Nephron progenitor cell (in vitro differentiated cells): ENCODE measurements at regions not wholly inside any gene's neighbourhood (a gene's known extent, or its start where the extent isn't known, plus 50 kb on each side); places are given as distances from the start of the nearest gene placed in this dataset.

Experiments used
- DNase-seq: peaks from one replicate; pipeline ENCODE4 v3.0.0; 2021
- H3K27ac Mint-ChIP-seq: 2 replicates; pipeline ENCODE4 v1.8.0; 2021; ENCODE audit warnings: mild to moderate bottlenecking, moderate library complexity, mixed read lengths
- H3K27me3 Mint-ChIP-seq: 2 replicates; pipeline ENCODE4 v1.8.0; 2021; ENCODE audit warnings: mild to moderate bottlenecking, low read depth, mixed read lengths; ENCODE audit not compliant: poor library complexity
- H3K36me3 Mint-ChIP-seq: 2 replicates; pipeline ENCODE4 v1.8.0; 2021; ENCODE audit warnings: low read depth, mixed read lengths
- H3K4me1 Mint-ChIP-seq: 2 replicates; pipeline ENCODE4 v1.8.0; 2021; ENCODE audit warnings: mixed read lengths
- H3K4me3 Mint-ChIP-seq: 2 replicates; pipeline ENCODE4 v1.8.0; 2021; ENCODE audit warnings: mild to moderate bottlenecking, moderate library complexity, mixed read lengths
- H3K9me3 Mint-ChIP-seq: 2 replicates; pipeline ENCODE4 v1.8.0; 2021; ENCODE audit warnings: mild to moderate bottlenecking, moderate library complexity, mixed read lengths
- CTCF ChIP-seq: fragments of 200-600 bp; sonication (generic); IDR thresholded peaks from 2 replicates; pipeline ENCODE4 v1.5.0; 2021; ENCODE audit warnings: antibody characterized with exemption

- Mint-ChIP-seq H3K36me3 (peaks cover 5% of the 10 kb centered on the region), H3K27me3 (peaks cover 7% of the 10 kb centered on the region), H3K9me3 (peaks cover 19% of the 10 kb centered on the region), H3K4me3 (no peak overlapping the region), H3K27ac (no peak overlapping the region), H3K4me1 (no peaks in the 10 kb centered on the region)
- no peak for DNase-seq
- TF ChIP-seq CTCF = no peak
Observed at GRCh38 chr10:109114579-109114978, 808.7 kb downstream of the XPNPEP1 start.

GRCh38 chr10:109106604-109107003 is 816.7 kb downstream of the XPNPEP1 start:
- peaks cover 2% of the 10 kb centered on the region for H3K27me3 Mint-ChIP-seq
- DNase-seq = no peak
- H3K9me3 Mint-ChIP-seq = no peaks in the 10 kb centered on the region
- no peaks in the 10 kb centered on the region for H3K4me1 Mint-ChIP-seq
- TF ChIP-seq CTCF = no peak
- H3K4me3 Mint-ChIP-seq = no peak overlapping the region
- H3K27ac Mint-ChIP-seq = no peak overlapping the region
- no peaks in the 10 kb centered on the region for H3K36me3 Mint-ChIP-seq

GRCh38 chr10:109105725-109106124 is 817.6 kb downstream of the XPNPEP1 start:
- Mint-ChIP-seq H3K27ac (no peak overlapping the region), H3K9me3 (no peaks in the 10 kb centered on the region), H3K4me1 (no peaks in the 10 kb centered on the region), H3K4me3 (no peak overlapping the region), H3K36me3 (no peaks in the 10 kb centered on the region), H3K27me3 (peaks cover 2% of the 10 kb centered on the region)
- no peak for DNase-seq
- TF ChIP-seq CTCF = no peak

- Mint-ChIP-seq H3K4me1 (no peaks in the 10 kb centered on the region), H3K4me3 (no peak overlapping the region)
- TF ChIP-seq CTCF = no peak
Observed at GRCh38 chr10:109104806-109105205, 818.5 kb downstream of the XPNPEP1 start.

GRCh38 chr10:109103278-109103677 is 820.0 kb downstream of the XPNPEP1 start:
- Mint-ChIP-seq H3K27ac (no peak overlapping the region), H3K4me1 (no peaks in the 10 kb centered on the region), H3K27me3 (peaks cover 2% of the 10 kb centered on the region), H3K9me3 (no peaks in the 10 kb centered on the region), H3K36me3 (no peaks in the 10 kb centered on the region), H3K4me3 (no peak overlapping the region)
- TF ChIP-seq CTCF = no peak
- DNase-seq = no peak

More at GRCh38 chr10:109104806-109105205, 818.5 kb downstream of the XPNPEP1 start:
- no peaks in the 10 kb centered on the region for H3K9me3 Mint-ChIP-seq
- H3K27me3 Mint-ChIP-seq = peaks cover 2% of the 10 kb centered on the region
- DNase-seq = no peak
- no peaks in the 10 kb centered on the region for H3K36me3 Mint-ChIP-seq
- H3K27ac Mint-ChIP-seq = no peak overlapping the region

GRCh38 chr10:109089779-109090178 is 833.5 kb downstream of the XPNPEP1 start:
- no peak for TF ChIP-seq CTCF
- no peak overlapping the region for H3K27ac Mint-ChIP-seq
- H3K36me3 Mint-ChIP-seq = no peaks in the 10 kb centered on the region
- peaks cover 4% of the 10 kb centered on the region for H3K9me3 Mint-ChIP-seq
- H3K4me3 Mint-ChIP-seq = no peak overlapping the region
- H3K27me3 Mint-ChIP-seq = peaks cover 3% of the 10 kb centered on the region
- DNase-seq = no peak
- peaks cover 10% of the 10 kb centered on the region for H3K4me1 Mint-ChIP-seq
